HepG2 (cell line): ENCODE measurements at regions not wholly inside any gene's neighbourhood (a gene's known extent, or its start where the extent isn't known, plus 50 kb on each side); places are given as distances from the start of the nearest gene placed in this dataset.

Experiments used
- ATAC-seq: fragments of 200-7000 bp; cut with Tn5 transposase; 3 replicates; pipeline ENCODE4 v1.9.1; 2020; ENCODE audit warnings: mild to moderate bottlenecking, moderate library complexity
- BruUV-seq: library from RNA; stranded (reverse); fragments of 400-500 nt; replicated peaks from 2 replicates; lab custom pipeline; 2021; lab: Mats Ljungman, UMichigan
- CTCF ChIA-PET: fragments of 300-600 bp; formaldehyde crosslinking; extraction: SDS; loops from one replicate; lab custom pipeline; 2021; ENCODE audit warnings: low total read pairs, inconsistent platforms, low intra/inter-chr PET ratio; lab: Yijun Ruan, JAX
- POLR2A ChIA-PET: fragments of 350-600 bp; sonication (Branson Sonifier 250); formaldehyde crosslinking; loops from one replicate; lab custom pipeline; 2020; ENCODE audit warnings: antibody characterized with exemption, inconsistent platforms; lab: Yijun Ruan, JAX
- DNase-seq: peaks from one replicate; pipeline ENCODE4 v3.0.0-alpha.2; 2015; ENCODE audit warnings: low spot score
- FAIRE-seq: peaks from 3 replicates; lab custom pipeline; 2011; peaks lifted over from hg19 to GRCh38; lab: Jason Lieb, UNC
- H2AFZ ChIP-seq: one replicate; pipeline ENCODE4 v1.6.1; 2011; ENCODE audit warnings: low read length, inconsistent platforms
- H3K27ac ChIP-seq: fragments of 300-600 bp; 3 replicates; pipeline ENCODE4 v1.8.0; 2011; ENCODE audit warnings: mixed run types, mild to moderate bottlenecking, mixed read lengths, low read length, inconsistent platforms; ENCODE audit not compliant: insufficient read depth; ENCODE audit errors: extremely low read length
- H3K27me3 ChIP-seq, 2 experiments: fragments of 200-600 bp in 1 of 2; 2 replicates in 1 of 2; 3 replicates in 1 of 2; pipeline versions ENCODE4 v1.6.0 to v1.8.0; 2011; ENCODE audit warnings: low read length in 2 of 2, mild to moderate bottlenecking in 2 of 2, moderate library complexity in 2 of 2, inconsistent platforms in 1 of 2; ENCODE audit not compliant: insufficient read depth in 2 of 2, control insufficient read depth in 1 of 2
- H3K36me3 ChIP-seq, 2 experiments: fragments of 200-600 bp in 1 of 2; replicated peaks in 1 of 2; 2 replicates in 1 of 2; 3 replicates in 1 of 2; pipeline versions ENCODE4 v1.5.1 to v1.8.0; 2011; ENCODE audit warnings: low read length in 2 of 2, inconsistent platforms in 1 of 2; ENCODE audit not compliant: insufficient read depth in 2 of 2, control insufficient read depth in 1 of 2
- H3K4me1 ChIP-seq: 2 replicates; pipeline ENCODE4 v1.5.1; 2012; ENCODE audit warnings: low read length, inconsistent platforms; ENCODE audit not compliant: insufficient read depth
- H3K4me2 ChIP-seq: 2 replicates; pipeline ENCODE4 v1.6.0; 2011; ENCODE audit warnings: low read depth, low read length, inconsistent platforms
- H3K4me3 ChIP-seq, 3 experiments: fragments of 200-600 bp in 1 of 3; sonication (generic), shearing (Covaris generic) in 1 of 3; replicated peaks in 1 of 3; 2 replicates each; pipeline ENCODE4 v1.5.1; 2011 to 2016; ENCODE audit warnings: low read length in 3 of 3, inconsistent platforms in 2 of 3, low read depth in 2 of 3, mild to moderate bottlenecking in 2 of 3, control low read depth in 1 of 3, mixed read lengths in 1 of 3; ENCODE audit not compliant: insufficient read depth in 1 of 3
- H3K79me2 ChIP-seq: one replicate; pipeline ENCODE4 v1.6.1; 2011; ENCODE audit warnings: low read length, inconsistent platforms; ENCODE audit not compliant: insufficient read depth
- H3K9ac ChIP-seq: 2 replicates; pipeline ENCODE4 v1.6.0; 2011; ENCODE audit warnings: mild to moderate bottlenecking, low read depth, low read length, inconsistent platforms; ENCODE audit not compliant: insufficient read depth
- H3K9me3 ChIP-seq: 2 replicates; pipeline ENCODE4 v1.5.1; 2012; ENCODE audit warnings: mild to moderate bottlenecking, low read length
- H4K20me1 ChIP-seq: 2 replicates; pipeline ENCODE4 v1.6.0; 2011; ENCODE audit warnings: inconsistent platforms, mild to moderate bottlenecking, low read length, moderate library complexity; ENCODE audit not compliant: insufficient read depth
- ATF3 ChIP-seq: sonication (generic); formaldehyde crosslinking; IDR thresholded peaks from 2 replicates; pipeline ENCODE4 v1.4.0; 2020; ENCODE audit warnings: missing genetic modification reagents
- ATF7 ChIP-seq, 2 experiments: fragments of 450-650 bp in 1 of 2; sonication (generic) in 1 of 2; formaldehyde crosslinking in 1 of 2; IDR thresholded peaks; 2 replicates each; pipeline versions ENCODE4 v1.4.0 to v1.6.1; 2016 to 2020; ENCODE audit warnings: antibody characterized with exemption in 1 of 2, mild to moderate bottlenecking in 1 of 2, missing genetic modification reagents in 1 of 2
- E2F1 ChIP-seq: sonication (generic); formaldehyde crosslinking; IDR thresholded peaks from 2 replicates; pipeline ENCODE4 v1.5.0; 2020; ENCODE audit warnings: missing genetic modification reagents
- FOXA3 ChIP-seq: IDR thresholded peaks from 2 replicates; pipeline ENCODE4 v1.6.1; 2016; ENCODE audit warnings: missing genetic modification reagents, missing compliant biosample characterization
- IKZF1 ChIP-seq: fragments of 450-650 bp; IDR thresholded peaks from 2 replicates; pipeline ENCODE4 v1.7.1; 2016
- KDM2A ChIP-seq: sonication (generic); formaldehyde crosslinking; IDR thresholded peaks from 2 replicates; pipeline ENCODE4 v1.4.0; 2020; ENCODE audit warnings: low read depth, missing genetic modification reagents, borderline replicate concordance
- KMT2A ChIP-seq: sonication (generic); formaldehyde crosslinking; IDR thresholded peaks from 2 replicates; pipeline ENCODE4 v1.4.0; 2020; ENCODE audit warnings: missing genetic modification reagents
- MLX ChIP-seq: IDR thresholded peaks from 2 replicates; pipeline ENCODE4 v1.6.1; 2016
- RAD21 ChIP-seq: fragments of 450-650 bp; formaldehyde crosslinking; IDR thresholded peaks from 2 replicates; pipeline ENCODE4 v1.5.0; 2020; ENCODE audit warnings: mild to moderate bottlenecking
- REST ChIP-seq, 2 experiments: IDR thresholded peaks; 2 replicates each; pipeline ENCODE4 v1.6.1; 2011 to 2012; ENCODE audit warnings: low read length in 2 of 2, borderline replicate concordance in 1 of 2, low read depth in 1 of 2, mild to moderate bottlenecking in 1 of 2, moderate library complexity in 1 of 2
- REXO4 ChIP-seq: sonication (generic); formaldehyde crosslinking; IDR thresholded peaks from 2 replicates; pipeline ENCODE4 v1.8.0; 2022; ENCODE audit warnings: missing genetic modification reagents, mild to moderate bottlenecking, borderline replicate concordance
- SNAPC2 ChIP-seq: sonication (generic); formaldehyde crosslinking; IDR thresholded peaks from 2 replicates; pipeline ENCODE4 v1.8.1; 2022; ENCODE audit warnings: mild to moderate bottlenecking, missing genetic modification reagents
- ZBTB1 ChIP-seq: sonication (generic); formaldehyde crosslinking; IDR thresholded peaks from 2 replicates; pipeline ENCODE4 v1.4.0; 2020; ENCODE audit warnings: missing genetic modification reagents, borderline replicate concordance
- ZNF18 ChIP-seq: sonication (generic); formaldehyde crosslinking; IDR thresholded peaks from 2 replicates; pipeline ENCODE4 v1.8.0; 2022; ENCODE audit warnings: mild to moderate bottlenecking, missing genetic modification reagents; ENCODE audit not compliant: insufficient replicate concordance
- ZNF543 ChIP-seq: sonication (generic); formaldehyde crosslinking; IDR thresholded peaks from 2 replicates; pipeline ENCODE4 v1.4.0; 2020; ENCODE audit warnings: mild to moderate bottlenecking, missing genetic modification reagents
- ZNF770 ChIP-seq: sonication (generic); formaldehyde crosslinking; IDR thresholded peaks from 2 replicates; pipeline ENCODE4 v1.5.0; 2020; ENCODE audit warnings: mild to moderate bottlenecking, missing genetic modification reagents
- WGBS: methylation state at CpG from one replicate; pipeline ENCODE4 v1.1.6; 2017; ENCODE audit warnings: low lambda C conversion rate; 5-methylcytosine and 5-hydroxymethylcytosine counted together
- in situ Hi-C: cut with HindIII; loops from 2 replicates; pipeline ENCODE4 v1.10.0; 2017; ENCODE audit warnings: low pct_unique_long_range_greater_than_20kb; ENCODE audit not compliant: extremely low pct_ligation_motif_present
- intact Hi-C: fragments of 100-400 bp; cut with micrococcal nuclease; formaldehyde crosslinking; loops from one replicate; pipeline ENCODE4 v1.10.0; 2022; ENCODE audit not compliant: unreplicated experiment

GRCh38 chr1:58919959-58920321, 136.1 kb upstream of the JUN start:
- Histone ChIP-seq H3K36me3 (no peaks in the 10 kb centered on the region), H3K4me1 (peaks cover 14% of the 10 kb centered on the region), H3K9me3 (peaks cover 8% of the 10 kb centered on the region), H3K79me2 (no peaks in the 10 kb centered on the region), H3K27ac (no peak overlapping the region), H3K4me2 (no peak overlapping the region), H3K27me3 (peaks cover 0 to 3% of the 10 kb centered on the region in 2 experiments; a peak in 1 of 5 replicates), H3K4me3 (no peak overlapping the region), H4K20me1 (no peaks in the 10 kb centered on the region), H3K9ac (no peak overlapping the region), H2AFZ (no peak overlapping the region)
- intact Hi-C loops (loop anchor here (10.0 kb wide), 1 partner anchor 835 kb away; no protein-coding TSS in a partner anchor), in situ Hi-C loops (no loop called here)
- CTCF ChIA-PET = no interaction called here
- 73% methylated on average over 4 of the region's 4 CpGs for WGBS
- ATAC-seq = no peak
- DNase-seq = no peak
- BruUV-seq = no TSS peak
- TF ChIP-seq REXO4 (no peak), REST (IDR thresholded peaks at IDR 0.05; ENCODE audit: borderline replicate concordance in 1 of 2, low read depth in 1 of 2, low read length in 2 of 2) (no peak), IKZF1 (no peak), ZNF770 (CRISPR knock-in tag) (no peak), ZNF18 (no peak), E2F1 (CRISPR knock-in tag) (no peak), ATF3 (CRISPR knock-in tag) (no peak), KMT2A (no peak), FOXA3 (CRISPR knock-in tag) (no peak), ATF7 (IDR thresholded peaks at IDR 0.05) (no peak), ATF7 (CRISPR knock-in tag; IDR thresholded peaks at IDR 0.05) (no peak), MLX (CRISPR knock-in tag) (no peak), ZBTB1 (CRISPR knock-in tag) (no peak), KDM2A (CRISPR knock-in tag) (no peak), SNAPC2 (CRISPR knock-in tag) (no peak), ZNF543 (CRISPR knock-in tag) (no peak), RAD21 (no peak)
- no peak for FAIRE-seq
- POLR2A ChIA-PET = no interaction called here
